SK-N-SH (cell line): ENCODE measurements at regions not wholly inside any gene's neighbourhood (a gene's known extent, or its start where the extent isn't known, plus 50 kb on each side); places are given as distances from the start of the nearest gene placed in this dataset.

Experiments used
- CTCF ChIA-PET: fragments of 300-600, 350-600 bp; formaldehyde crosslinking; extraction: SDS; loops from one replicate; lab custom pipeline; 2021; lab: Yijun Ruan, JAX
- POLR2A ChIA-PET: fragments of 350-600 bp; sonication (Branson Sonifier 250); formaldehyde crosslinking; extraction: SDS; loops from one replicate; lab custom pipeline; 2020; ENCODE audit warnings: antibody characterized with exemption, inconsistent platforms; lab: Yijun Ruan, JAX
- DNase-seq: peaks from one replicate; pipeline ENCODE4 v3.0.0; 2012
- H2AFZ ChIP-seq: fragments of 200-600 bp; sonication (generic); 2 replicates; pipeline ENCODE4 v1.8.1; 2016; ENCODE audit warnings: antibody characterized with exemption, mild to moderate bottlenecking, low read depth
- H3F3A ChIP-seq: fragments of 200-600 bp; sonication (generic); replicated peaks from 2 replicates; pipeline ENCODE3; 2016; ENCODE audit warnings: antibody characterized with exemption, mild to moderate bottlenecking; ENCODE audit not compliant: insufficient read depth
- H3K27ac ChIP-seq, 2 experiments: fragments of 200-500 bp in 1 of 2; fragments of 200-600 bp in 1 of 2; sonication (Bioruptor generic) in 1 of 2; sonication (generic), shearing (Covaris generic) in 1 of 2; 2 replicates each; pipeline versions ENCODE4 v1.5.1 to v1.6.1; 2014 to 2016; ENCODE audit warnings: low read depth in 2 of 2, inconsistent platforms in 1 of 2, low read length in 1 of 2, mild to moderate bottlenecking in 1 of 2, mixed read lengths in 1 of 2
- H3K27me3 ChIP-seq: fragments of 200-600 bp; sonication (generic), shearing (Covaris generic); 2 replicates; pipeline ENCODE4 v1.6.1; 2016; ENCODE audit warnings: mixed run types; ENCODE audit not compliant: insufficient read depth
- H3K36me3 ChIP-seq, 2 experiments: fragments of 200-500 bp in 1 of 2; fragments of 200-600 bp in 1 of 2; sonication (Bioruptor generic) in 1 of 2; sonication (generic) in 1 of 2; replicated peaks in 1 of 2; 2 replicates each; pipeline versions ENCODE3 to v1.5.1; 2014 to 2016; ENCODE audit warnings: low read length in 1 of 2, mild to moderate bottlenecking in 1 of 2; ENCODE audit not compliant: insufficient read depth in 2 of 2, control insufficient read depth in 1 of 2
- H3K4me1 ChIP-seq, 2 experiments: fragments of 200-500 bp in 1 of 2; fragments of 200-600 bp in 1 of 2; sonication (Bioruptor generic) in 1 of 2; sonication (generic), shearing (Covaris generic) in 1 of 2; 2 replicates each; pipeline versions ENCODE4 v1.5.1 to v1.6.1; 2014 to 2016; ENCODE audit warnings: low read depth in 1 of 2, low read length in 1 of 2, mixed run types in 1 of 2; ENCODE audit not compliant: insufficient read depth in 2 of 2, control insufficient read depth in 1 of 2
- H3K4me2 ChIP-seq: fragments of 200-600 bp; sonication (generic), shearing (Covaris generic); 2 replicates; pipeline ENCODE4 v1.6.1; 2017; ENCODE audit warnings: mixed run types
- H3K4me3 ChIP-seq, 2 experiments: fragments of 200-500 bp in 1 of 2; fragments of 200-600 bp in 1 of 2; sonication (Bioruptor generic) in 1 of 2; sonication (generic), shearing (Covaris generic) in 1 of 2; 2 replicates each; pipeline versions ENCODE4 v1.5.1 to v1.8.1; 2014 to 2016; ENCODE audit warnings: low read depth in 2 of 2, inconsistent platforms in 1 of 2, low read length in 1 of 2, mild to moderate bottlenecking in 1 of 2, mixed read lengths in 1 of 2, moderate library complexity in 1 of 2
- H3K79me2 ChIP-seq: fragments of 200-600 bp; sonication (generic); 2 replicates; pipeline ENCODE4 v1.8.1; 2017; ENCODE audit warnings: mild to moderate bottlenecking; ENCODE audit not compliant: insufficient read depth
- H3K9ac ChIP-seq: fragments of 200-600 bp; sonication (generic); 2 replicates; pipeline ENCODE4 v1.6.1; 2017; ENCODE audit warnings: mixed run types
- H3K9me2 ChIP-seq: fragments of 200-600 bp; sonication (generic); 2 replicates; pipeline ENCODE4 v1.6.1; 2017; ENCODE audit warnings: mixed run types
- H3K9me3 ChIP-seq: fragments of 200-600 bp; sonication (generic); 2 replicates; pipeline ENCODE4 v1.6.1; 2017; ENCODE audit warnings: mixed run types, mild to moderate bottlenecking, moderate library complexity
- H4K20me1 ChIP-seq: fragments of 200-600 bp; sonication (generic); 2 replicates; pipeline ENCODE4 v1.6.1; 2017; ENCODE audit warnings: mild to moderate bottlenecking, mixed run types; ENCODE audit not compliant: insufficient read depth
- ELF1 ChIP-seq: IDR thresholded peaks from 2 replicates; pipeline ENCODE4 v1.4.0; 2012
- EP300 ChIP-seq, 2 experiments: IDR thresholded peaks; 2 replicates each; pipeline versions ENCODE4 v1.4.0 to v1.6.1; 2012; ENCODE audit warnings: borderline replicate concordance in 1 of 2, low read depth in 1 of 2, low read length in 1 of 2
- JUND ChIP-seq: IDR thresholded peaks from 2 replicates; pipeline ENCODE4 v1.4.0; 2012
- MXI1 ChIP-seq: IDR thresholded peaks from 2 replicates; pipeline ENCODE4 v1.6.1; 2012; ENCODE audit warnings: mild to moderate bottlenecking, low read depth, low read length, improper control_type of control experiment
- NFIC ChIP-seq: IDR thresholded peaks from 2 replicates; pipeline ENCODE4 v1.4.0; 2012; ENCODE audit warnings: borderline replicate concordance
- NRF1 ChIP-seq: IDR thresholded peaks from 2 replicates; pipeline ENCODE4 v1.6.1; 2012; ENCODE audit warnings: low read depth, mild to moderate bottlenecking, low read length
- REST ChIP-seq: IDR thresholded peaks from 2 replicates; pipeline ENCODE4 v1.6.1; 2012; ENCODE audit warnings: mild to moderate bottlenecking, low read depth, low read length, moderate library complexity
- TAF1 ChIP-seq: IDR thresholded peaks from 2 replicates; pipeline ENCODE4 v1.6.1; 2012; ENCODE audit warnings: low read depth, mild to moderate bottlenecking, low read length, moderate library complexity, borderline replicate concordance
- TEAD4 ChIP-seq: IDR thresholded peaks from 2 replicates; pipeline ENCODE4 v1.4.0; 2012; ENCODE audit warnings: mild to moderate bottlenecking, borderline replicate concordance; ENCODE audit not compliant: insufficient read depth
- USF2 ChIP-seq: fragments of 150-350 bp; IDR thresholded peaks from 2 replicates; pipeline ENCODE4 v1.6.1; 2017; ENCODE audit warnings: antibody characterized with exemption, low read length, low read depth, borderline replicate concordance
- WGBS: methylation state at CpG from one replicate; pipeline ENCODE4 v1.1.6; 2017; ENCODE audit warnings: low lambda C conversion rate; 5-methylcytosine and 5-hydroxymethylcytosine counted together
- TF ChIP-seq, protein P1 (sequence below): fragments of 150-350 bp; IDR thresholded peaks from 2 replicates; pipeline ENCODE4 v1.6.1; 2016; ENCODE audit warnings: mild to moderate bottlenecking, low read depth, low read length

DNA sequence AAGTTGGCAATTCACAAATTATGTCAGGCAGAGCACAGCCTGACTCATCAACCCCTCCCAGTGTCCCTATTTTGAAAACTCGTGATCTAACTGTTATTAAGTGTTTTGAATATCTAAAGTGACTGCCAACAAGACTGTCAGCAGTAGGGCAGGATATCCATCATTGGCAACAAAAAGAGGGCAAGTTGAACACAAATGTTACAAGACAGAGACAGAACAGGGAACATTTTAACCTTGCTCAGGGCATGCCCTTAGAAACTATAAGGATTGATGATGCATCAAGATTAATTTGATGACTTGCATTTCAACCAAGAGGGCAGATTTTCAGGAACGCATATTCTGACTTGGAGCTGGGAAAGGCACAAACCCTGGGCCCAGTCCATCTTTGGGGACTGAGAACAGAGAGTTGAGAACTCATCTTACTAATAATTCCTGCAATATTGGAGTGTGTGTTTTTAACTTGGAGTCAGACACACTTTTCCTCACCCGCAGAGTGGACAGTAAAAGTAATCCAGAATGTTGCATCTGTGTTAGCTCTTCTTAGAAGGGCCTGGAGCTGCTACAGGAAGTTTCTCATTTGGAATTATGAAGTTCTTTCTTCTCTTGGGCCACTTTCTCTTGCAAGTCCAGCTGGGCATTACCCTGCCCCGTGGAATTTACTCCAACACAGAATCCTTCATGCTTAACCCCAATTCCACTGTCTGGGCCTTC is 317.2 kb downstream of the LTN1 start (continued):
- TF ChIP-seq REST, result no peak
- peak; percentile 42 for TF ChIP-seq JUND
- TF ChIP-seq MXI1, result no peak

DNA sequence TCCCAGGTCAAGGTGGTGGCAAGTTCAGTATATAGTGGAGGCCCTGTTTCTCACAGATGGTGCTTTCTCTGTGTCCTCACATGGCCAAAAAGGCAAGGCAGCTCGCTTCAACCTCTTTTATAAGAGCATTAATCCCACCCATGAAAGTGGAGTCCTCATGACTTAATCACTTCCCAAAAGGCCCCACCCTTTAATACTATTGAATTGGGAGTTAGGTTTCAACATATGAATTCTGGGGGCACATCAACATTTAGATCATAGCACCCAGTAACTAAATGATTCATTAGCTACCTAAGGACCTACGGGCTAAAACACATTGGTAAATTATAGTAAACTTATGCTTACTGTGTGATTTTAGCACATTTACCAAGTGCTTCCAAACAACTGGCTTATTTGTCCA is 317.9 kb downstream of the LTN1 start:
- H3K4me2 ChIP-seq, result no peak overlapping the region
- no peaks in the 10 kb centered on the region for H3K4me1 ChIP-seq
- H3K36me3 ChIP-seq, result no peaks in the 10 kb centered on the region
- no peaks in the 10 kb centered on the region for H3F3A ChIP-seq
- TF ChIP-seq TAF1 (no peak), NRF1 (no peak), TEAD4 (no peak), USF2 (no peak), EP300 (IDR thresholded peaks at IDR 0.05; ENCODE audit: borderline replicate concordance in 1 of 2, low read depth in 1 of 2, low read length in 1 of 2) (no peak), ELF1 (no peak), NFIC (no peak)
- TF ChIP-seq, protein P1, sequence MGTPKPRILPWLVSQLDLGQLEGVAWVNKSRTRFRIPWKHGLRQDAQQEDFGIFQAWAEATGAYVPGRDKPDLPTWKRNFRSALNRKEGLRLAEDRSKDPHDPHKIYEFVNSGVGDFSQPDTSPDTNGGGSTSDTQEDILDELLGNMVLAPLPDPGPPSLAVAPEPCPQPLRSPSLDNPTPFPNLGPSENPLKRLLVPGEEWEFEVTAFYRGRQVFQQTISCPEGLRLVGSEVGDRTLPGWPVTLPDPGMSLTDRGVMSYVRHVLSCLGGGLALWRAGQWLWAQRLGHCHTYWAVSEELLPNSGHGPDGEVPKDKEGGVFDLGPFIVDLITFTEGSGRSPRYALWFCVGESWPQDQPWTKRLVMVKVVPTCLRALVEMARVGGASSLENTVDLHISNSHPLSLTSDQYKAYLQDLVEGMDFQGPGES, result no peak
- H2AFZ ChIP-seq, result no peak overlapping the region
- CTCF ChIA-PET, result no interaction called here
- 96% methylated on average over 2 of the region's 2 CpGs for WGBS
- H3K27me3 ChIP-seq, result no peaks in the 10 kb centered on the region
- no peaks in the 10 kb centered on the region for H3K9me2 ChIP-seq
- no peak overlapping the region for H3K4me3 ChIP-seq
- H3K9ac ChIP-seq, result no peak overlapping the region
- H4K20me1 ChIP-seq, result no peaks in the 10 kb centered on the region
- H3K79me2 ChIP-seq, result no peaks in the 10 kb centered on the region
- DNase-seq, result no peak
- H3K9me3 ChIP-seq, result no peaks in the 10 kb centered on the region
- POLR2A ChIA-PET, result no interaction called here
- H3K27ac ChIP-seq, result no peak overlapping the region
